GM18861 (cell line): ENCODE measurements at regions not wholly inside any gene's neighbourhood (a gene's known extent, or its start where the extent isn't known, plus 50 kb on each side); places are given as distances from the start of the nearest gene placed in this dataset.
"Not testable (repeated sequence)": the region's sequence is repeated elsewhere in the genome, so short reads cannot be mapped to it uniquely, and the experiment has no call there.

Experiments used
- ATAC-seq: cut with Tn5 transposase; IDR thresholded peaks from one replicate; pipeline ENCODE4 v1.9.1; 2021; ENCODE audit not compliant: unreplicated experiment

DNA sequence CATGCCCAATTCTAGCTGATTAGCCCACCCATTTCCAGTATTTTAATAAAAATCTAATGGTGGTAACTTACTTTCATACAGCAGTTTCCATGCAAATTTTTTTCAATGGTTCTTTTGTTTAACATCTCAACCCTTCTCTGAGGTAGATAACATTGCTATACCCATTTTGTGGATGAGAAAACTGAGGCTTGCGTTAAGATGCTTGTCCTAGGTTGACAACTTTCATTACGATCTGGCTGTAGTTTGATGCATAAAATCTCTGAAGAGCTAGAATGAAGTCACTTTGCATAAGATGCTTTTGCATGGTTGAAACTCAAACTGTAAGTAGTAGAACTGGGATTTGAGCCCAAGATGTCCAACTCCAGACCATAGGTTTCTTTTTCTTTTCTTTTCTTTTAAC lies 309.5 kb upstream of the PODXL start:
- ATAC-seq: no peak

DNA sequence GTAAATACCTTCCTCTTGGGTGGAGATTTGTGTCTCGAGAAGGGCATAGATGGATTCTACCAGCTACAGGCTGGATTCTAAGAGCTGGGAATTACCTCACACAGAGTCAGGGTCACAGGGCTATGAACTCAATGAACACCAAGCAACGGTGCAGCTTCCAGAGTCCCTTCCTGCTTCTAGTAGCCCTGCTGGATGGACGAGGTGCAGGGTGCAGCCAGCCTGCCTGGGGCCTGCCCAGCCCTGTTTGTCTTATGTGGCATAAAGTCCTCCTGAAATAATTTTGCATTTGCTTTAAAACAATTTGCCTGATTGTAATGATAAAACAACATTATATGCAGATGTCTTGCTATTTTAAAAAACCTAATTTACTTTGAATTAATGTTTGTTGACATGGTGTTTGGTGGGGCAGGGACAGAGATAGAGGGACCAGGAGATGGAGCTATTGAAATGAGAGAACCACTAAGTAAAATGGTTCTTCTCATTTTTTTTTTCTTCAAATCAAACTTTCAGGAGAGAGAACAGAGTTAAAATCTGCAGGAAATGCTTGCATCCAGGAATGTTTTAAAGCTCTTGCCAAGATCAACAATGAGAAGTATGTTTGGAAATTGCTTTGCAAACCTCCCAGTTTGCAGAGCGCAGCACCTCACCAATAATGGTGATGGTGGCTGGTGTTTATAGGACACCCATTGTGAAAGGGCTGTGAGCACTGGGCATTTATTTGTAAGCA lies 305.4 kb upstream of the PODXL start:
- no peak for ATAC-seq

GRCh38 chr7:131859147-131859821 lies 302.9 kb upstream of the PODXL start:
- peak; percentile 73 for ATAC-seq

- no peak for ATAC-seq
Measured at GRCh38 chr7:131858611-131859010, 302.2 kb upstream of the PODXL start.

DNA sequence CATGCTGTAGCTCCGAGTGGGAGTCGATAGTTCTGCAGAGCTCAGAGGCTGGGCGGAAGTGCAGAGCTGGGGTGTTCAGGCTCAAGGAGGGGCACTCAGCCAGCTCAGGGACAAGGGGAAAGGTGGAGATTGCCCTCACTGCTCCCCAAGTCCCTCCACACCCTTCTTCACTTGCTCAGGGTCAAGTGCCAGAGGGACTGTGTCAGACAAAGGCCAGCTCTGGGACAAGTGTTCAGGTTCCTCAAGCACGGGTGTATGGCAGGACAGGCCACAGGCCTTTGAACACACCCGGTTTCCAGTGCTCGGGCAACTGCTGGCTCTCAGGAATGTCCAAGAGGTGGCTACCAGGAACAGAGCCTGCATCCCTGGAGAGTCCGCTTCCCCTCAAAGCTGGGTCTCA lies 293.0 kb upstream of the PODXL start:
- ATAC-seq: no peak

DNA sequence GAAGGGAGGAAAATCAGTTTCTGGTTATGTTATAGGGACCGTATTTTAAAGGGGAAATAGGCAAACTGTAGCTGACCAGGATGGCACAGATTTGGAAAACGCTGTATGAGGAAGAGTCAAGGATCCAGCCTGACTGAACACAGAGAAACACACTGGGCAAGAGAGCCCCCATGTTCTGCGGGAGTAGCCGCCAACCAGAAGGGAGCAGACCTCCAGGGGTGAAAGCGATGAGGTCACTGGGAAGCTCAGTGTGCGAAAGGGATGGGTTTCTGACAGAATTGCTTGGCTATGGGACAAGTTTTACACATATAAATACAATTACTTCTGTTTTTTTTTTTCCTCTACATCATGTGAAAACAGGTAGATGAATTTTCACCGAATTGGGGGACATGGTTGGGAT lies 291.6 kb upstream of the PODXL start:
- ATAC-seq: no peak

GRCh38 chr7:131845573-131846314 lies 289.3 kb upstream of the PODXL start:
- no peak for ATAC-seq

DNA sequence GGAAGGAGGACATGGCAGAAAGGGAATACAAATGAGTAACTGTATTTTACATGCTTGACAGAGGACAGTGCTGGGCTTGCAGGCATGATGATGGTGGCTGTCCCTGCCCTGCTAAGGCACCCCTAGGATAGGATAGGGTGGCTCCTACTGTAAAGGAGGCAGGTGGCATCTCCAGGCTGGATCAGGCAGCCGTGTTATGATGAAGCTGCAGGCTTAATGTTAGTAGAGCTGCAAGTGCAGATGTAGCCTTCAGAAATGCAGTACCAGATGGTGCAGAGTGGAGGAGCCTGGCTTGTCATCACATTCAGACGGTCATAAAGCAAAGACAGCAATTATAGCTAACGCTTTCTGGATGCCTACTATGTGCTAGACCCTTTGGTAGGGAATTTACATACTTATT lies 287.9 kb upstream of the PODXL start:
- no peak for ATAC-seq

GRCh38 chr7:131843898-131844331 lies 287.5 kb upstream of the PODXL start:
- ATAC-seq: no peak

DNA sequence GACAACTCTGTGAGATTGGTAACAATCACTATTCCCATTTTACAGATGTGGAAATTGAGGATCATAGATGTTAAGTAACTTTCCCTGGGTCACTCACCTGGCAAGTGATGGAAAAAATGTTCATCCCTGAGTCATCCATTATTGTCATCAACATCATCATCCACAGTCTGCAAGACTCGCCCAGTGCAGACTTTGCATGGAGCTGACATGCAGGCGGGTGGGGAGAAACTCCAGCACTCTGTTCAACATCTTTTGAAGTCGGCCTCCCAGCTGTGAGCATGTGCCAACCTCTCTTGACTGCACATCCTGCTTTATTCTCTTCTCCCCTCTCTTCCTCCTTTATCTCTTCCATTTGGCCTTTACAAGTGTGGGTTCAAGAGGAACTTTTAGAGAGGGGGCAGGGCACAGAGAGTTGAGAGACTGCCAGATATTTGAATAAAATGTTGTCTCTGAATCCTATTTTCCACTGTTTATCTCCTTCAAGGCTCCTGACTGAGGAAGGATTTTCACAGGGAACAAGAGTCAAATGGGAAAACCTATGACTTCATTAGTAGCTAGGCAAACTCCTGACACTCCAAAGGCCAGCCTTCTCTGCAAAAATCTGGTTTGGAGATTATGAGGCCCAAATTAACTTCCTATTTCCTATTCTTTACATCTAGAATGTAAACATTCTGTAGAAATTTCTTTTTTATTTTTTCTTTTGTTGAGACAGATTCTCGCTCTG lies 283.7 kb upstream of the PODXL start:
- ATAC-seq: no peak

DNA sequence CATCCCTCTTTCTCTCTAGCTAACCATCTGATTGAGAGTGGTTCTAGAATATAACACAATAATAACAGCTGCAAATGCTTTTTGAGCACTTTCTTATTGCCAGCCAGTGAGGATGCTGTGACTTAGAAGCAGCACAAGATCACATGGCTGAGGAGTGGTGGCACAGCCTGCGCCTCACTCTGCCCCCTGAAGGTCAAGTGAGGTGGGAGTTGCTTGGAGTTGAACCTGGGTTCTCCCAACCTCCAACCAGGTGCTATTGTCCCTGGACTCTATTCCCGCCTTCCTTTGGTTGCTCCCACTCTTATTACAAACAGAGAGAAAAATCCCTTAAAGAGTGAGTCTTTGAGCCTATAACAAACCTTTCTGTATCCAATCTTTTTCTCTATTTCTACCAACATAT lies 280.3 kb upstream of the PODXL start:
- ATAC-seq: no peak

- ATAC-seq: no peak
Measured at GRCh38 chr7:131835141-131835540, 278.7 kb upstream of the PODXL start.

DNA sequence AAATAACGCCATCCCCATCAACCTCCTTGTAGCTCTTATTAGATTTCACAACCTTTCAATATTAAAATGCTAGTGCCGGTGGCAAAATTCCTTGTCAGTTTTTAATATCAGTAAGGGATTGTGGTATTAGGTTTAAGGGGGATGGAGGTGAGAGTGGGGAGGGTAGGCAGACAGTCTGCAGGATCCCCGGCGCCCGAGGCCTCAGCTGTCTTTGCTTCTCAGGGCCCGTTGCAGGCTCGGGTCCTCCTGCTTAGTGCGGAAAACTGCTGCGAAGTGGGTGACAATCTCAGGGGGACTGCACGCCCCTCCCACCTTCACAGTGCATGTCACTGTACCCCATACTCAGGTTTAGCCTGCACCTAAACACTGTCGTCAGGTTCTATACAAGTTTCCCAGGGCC lies 274.3 kb upstream of the PODXL start:
- ATAC-seq: no peak

DNA sequence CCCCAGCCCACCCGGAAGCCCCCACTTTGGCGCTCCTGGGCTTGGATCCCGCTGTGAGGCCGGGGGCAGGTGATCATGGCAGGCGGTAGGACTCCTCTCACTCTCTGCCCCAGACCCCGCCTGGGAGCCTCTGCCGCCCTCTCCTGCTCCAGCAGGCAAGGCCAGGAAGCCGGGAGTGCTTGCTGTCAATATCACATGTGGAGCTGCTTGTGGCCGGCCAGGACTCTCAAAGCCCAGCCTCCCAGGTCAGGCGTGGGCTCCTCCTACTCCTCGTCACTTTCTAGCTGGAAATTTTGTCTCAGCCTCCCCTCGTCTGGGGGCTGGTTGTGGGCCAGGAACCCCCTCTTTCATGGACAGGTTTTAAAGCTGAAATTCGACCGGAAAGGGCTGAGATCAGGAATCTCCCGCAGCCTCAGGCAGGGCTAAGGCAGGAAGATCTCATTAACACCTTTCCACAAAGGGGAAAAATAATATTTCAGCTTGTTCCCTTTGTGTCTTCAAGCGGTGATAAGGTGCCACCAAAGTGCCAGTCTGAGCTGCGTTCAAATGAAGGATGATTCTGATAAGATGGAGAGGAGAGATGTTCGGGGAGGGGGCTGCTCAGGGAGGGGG lies 273.6 kb upstream of the PODXL start:
- no peak for ATAC-seq

DNA sequence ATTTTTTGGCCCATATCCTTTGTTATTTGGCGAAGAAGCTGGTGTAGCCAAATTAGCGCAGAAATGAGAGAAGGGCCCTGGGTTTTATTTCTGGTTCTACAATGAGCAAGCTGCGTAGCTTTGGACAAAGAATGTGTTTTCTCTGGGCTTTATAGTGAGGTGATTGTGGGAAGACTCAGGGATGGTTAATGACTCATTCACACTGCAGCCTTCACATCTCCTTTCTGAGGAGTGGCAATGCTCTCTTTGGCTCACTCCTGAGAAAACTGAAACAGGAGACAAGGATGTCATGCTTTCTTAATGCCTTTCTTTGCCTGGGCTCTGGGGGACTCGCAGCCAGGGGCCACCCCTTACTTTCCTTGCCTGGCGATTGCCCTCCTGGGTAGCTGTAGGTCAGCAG lies 271.0 kb upstream of the PODXL start:
- no peak for ATAC-seq

DNA sequence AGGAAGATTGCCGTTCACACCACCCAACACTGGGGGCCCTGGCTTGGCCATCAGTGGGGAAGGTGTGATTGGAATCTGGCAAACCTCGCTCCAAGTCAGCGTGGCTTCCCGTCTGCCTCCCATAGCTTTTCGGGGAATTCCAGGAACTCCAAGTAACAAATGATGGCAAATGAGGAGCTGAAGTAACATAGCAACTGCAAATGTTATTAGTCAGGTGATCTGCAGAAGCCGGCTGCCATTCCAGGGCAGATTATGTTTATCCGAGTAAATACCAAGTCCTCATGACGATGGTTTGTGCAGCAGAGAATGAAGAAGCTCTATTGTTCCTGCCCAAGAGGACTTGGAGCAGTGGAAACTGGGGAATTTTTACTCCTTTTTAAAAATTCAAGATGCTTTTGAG lies 270.5 kb upstream of the PODXL start:
- ATAC-seq: no peak

DNA sequence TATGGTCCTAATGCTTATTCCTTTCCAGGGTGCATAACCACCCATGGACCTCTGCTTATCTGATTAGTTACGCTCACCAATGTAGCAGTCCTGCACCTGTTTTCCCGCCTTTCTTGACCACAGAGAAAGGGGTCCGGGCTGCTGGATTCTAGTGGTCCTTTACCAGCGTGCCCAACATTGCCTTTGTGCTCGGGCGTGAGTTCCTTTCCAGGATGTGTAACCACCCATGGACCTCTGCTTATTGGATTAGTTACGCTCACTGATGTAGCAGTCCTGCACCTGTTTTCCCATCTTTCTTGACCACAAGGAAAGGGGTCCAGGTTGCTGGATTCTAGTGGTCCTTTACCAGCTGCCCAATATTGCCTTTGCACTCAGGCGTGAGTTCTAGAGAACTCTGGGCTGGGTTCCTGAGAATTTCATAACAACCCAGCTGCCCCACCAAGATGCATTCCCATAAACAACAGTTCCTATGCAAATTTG lies 267.6 kb upstream of the PODXL start:
- not testable (repeated sequence) for ATAC-seq

GRCh38 chr7:131819891-131820290 lies 263.5 kb upstream of the PODXL start:
- ATAC-seq: no peak

- ATAC-seq: no peak
Measured at GRCh38 chr7:131816391-131817007, 260.1 kb upstream of the PODXL start.

DNA sequence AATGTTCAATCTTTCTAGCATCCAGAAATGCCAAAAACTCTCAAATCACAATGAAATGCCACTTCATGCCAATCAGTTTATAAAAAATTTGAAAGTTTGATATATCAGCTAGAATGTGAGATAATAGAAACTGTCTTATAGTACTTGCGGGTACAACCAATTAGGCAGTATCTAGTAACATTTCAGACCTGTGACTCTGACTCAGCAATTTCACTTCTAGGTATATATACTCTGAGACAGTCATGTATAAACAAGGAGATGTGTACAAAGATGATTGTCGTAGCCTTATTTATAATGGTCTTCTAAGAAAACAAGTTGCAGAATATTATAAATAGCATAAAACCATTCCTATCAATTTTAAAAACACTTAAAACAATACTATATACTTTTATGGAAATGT lies 252.3 kb upstream of the PODXL start:
- ATAC-seq: no peak
